IPS-NIHi11 (cell line): ENCODE measurements at regions not wholly inside any gene's neighbourhood (a gene's known extent, or its start where the extent isn't known, plus 50 kb on each side); places are given as distances from the start of the nearest gene placed in this dataset.

ENCODE experiments used
- DNase-seq: peaks from one replicate; pipeline ENCODE4 v3.0.0; 2012; ENCODE audit warnings: mixed read lengths, low spot score

- DNase-seq: no peak
Measured at GRCh38 chr3:124409650-124410275, 320.5 kb upstream of the UMPS start.

- DNase-seq: no peak
Measured at GRCh38 chr3:124410471-124410870, 319.8 kb upstream of the UMPS start.

DNA sequence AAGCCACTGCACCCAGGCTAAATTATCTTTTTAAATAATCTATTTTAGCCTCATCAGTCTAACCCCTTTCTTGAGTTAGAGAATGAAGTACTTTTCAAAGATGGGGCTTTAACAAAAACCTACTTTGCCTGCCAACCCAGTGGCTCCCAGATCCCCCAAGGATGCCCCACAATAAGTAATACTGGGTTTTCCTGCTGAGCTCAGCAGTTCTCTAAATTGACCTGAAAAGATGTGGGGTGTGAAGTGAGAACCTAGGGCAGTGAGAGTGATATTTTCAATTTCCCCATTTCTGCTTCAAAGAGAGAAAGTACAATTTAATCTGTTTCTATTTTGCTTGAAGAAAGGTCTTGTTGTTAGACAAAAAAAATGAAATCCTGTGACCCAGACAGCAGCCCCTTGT, 318.5 kb upstream of the UMPS start:
- DNase-seq: no peak

GRCh38 chr3:124412644-124413043, 317.6 kb upstream of the UMPS start:
- no peak for DNase-seq

DNA sequence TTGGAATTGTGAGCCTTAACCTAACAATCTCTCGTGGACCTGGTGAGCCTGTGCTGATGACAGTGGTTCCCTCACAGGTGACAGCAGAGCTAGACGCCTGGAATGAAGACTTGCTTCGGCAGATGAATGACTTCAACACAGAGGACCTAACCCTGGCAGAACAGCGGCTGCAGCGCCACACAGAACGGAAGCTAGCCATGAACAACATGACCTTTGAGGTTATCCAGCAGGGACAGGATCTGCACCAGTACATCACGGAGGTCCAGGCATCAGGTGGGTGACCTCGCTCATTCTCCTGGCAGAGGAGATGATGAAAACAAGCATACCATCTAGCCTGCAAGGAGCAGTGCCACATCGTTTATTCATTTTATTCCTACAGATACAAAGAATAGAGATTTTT, 316.9 kb upstream of the UMPS start:
- DNase-seq: no peak

GRCh38 chr3:124413989-124414598, 316.2 kb upstream of the UMPS start:
- DNase-seq: no peak

DNA sequence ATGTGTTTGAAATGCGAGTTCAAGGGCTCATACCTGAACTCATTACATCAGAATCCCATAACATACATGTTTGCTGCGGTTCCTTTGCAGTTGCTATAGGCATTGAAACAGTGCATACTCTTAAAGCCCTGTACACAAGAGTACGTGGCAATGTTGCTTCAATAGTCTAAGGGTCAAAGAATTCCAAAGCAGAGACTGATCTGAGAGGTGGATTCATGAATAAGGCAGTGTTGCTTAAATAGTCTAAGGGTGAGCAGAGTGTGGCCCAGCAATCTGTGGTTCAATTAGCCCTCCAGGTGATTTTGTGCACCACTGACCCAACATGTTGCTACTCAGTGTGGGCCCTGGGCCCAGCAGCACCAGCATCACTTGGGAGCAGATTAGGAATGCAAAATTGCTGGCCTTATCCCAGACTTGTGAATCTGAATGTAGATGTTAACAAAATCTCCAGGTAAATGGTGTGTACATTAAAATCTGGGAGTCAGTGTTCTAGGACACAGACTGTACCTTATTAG, 314.7 kb upstream of the UMPS start:
- DNase-seq: no peak

DNA sequence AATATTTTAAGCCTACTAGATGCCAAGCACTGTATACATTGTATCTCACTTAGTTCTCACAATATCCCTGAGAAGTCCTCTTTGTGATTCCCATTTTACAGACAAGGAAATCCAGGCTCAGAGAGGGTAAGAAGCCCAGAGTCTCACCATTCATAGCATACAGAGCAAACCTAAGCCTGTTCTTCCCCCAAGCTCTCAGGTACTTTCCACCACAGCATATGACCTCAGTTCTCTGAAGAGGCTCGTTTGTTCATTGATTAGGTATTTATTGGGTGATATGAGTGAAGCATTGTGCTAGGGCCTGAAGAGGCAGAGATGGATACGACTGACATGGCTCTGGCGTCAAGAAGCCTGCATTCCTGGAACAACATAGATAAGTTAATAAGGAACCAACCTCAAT, 310.9 kb upstream of the UMPS start:
- no peak for DNase-seq

GRCh38 chr3:124420392-124420791, 309.9 kb upstream of the UMPS start:
- DNase-seq: no peak

DNA sequence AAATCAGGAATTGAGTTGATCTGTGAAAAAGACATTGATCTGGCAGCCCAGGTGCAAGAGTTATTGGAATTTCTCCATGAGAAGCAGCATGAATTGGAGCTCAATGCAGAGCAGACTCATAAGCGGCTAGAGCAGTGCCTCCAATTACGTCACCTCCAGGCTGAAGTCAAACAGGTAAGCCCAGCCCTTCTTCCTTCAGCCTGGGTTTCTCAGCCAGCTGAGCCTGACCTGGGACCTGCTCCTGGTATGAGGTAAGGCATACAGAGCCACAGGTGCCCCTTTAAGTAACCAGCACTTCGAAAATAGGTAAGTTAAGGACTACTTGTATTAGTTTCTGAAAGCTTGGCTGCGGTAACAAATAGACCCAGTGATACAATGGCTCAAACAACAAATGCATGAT, 307.4 kb upstream of the UMPS start:
- no peak for DNase-seq

DNA sequence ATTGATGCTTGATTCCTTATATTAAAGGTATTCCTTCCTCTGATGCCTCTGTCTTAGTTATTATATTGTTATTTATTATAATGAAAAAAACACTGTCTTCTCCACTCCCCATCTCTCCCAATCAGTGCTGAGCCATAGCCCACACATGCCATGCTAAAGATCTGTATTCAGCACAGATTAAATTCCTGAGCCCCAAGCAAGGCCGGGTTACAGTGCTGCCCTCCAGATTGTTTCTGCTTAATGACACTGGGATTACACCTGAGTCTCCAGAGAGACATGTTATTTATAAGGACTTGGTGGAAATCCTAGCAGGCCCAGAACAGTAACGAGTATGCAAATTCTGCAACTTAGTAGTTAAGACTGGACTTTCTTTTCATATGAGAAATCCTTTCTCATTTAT, 305.9 kb upstream of the UMPS start:
- DNase-seq: no peak

- no peak for DNase-seq
Measured at GRCh38 chr3:124425972-124426371, 304.3 kb upstream of the UMPS start.

GRCh38 chr3:124428372-124429128, 301.7 kb upstream of the UMPS start:
- DNase-seq: no peak

GRCh38 chr3:124429129-124429815, 301.0 kb upstream of the UMPS start:
- DNase-seq: peak; percentile 9

DNA sequence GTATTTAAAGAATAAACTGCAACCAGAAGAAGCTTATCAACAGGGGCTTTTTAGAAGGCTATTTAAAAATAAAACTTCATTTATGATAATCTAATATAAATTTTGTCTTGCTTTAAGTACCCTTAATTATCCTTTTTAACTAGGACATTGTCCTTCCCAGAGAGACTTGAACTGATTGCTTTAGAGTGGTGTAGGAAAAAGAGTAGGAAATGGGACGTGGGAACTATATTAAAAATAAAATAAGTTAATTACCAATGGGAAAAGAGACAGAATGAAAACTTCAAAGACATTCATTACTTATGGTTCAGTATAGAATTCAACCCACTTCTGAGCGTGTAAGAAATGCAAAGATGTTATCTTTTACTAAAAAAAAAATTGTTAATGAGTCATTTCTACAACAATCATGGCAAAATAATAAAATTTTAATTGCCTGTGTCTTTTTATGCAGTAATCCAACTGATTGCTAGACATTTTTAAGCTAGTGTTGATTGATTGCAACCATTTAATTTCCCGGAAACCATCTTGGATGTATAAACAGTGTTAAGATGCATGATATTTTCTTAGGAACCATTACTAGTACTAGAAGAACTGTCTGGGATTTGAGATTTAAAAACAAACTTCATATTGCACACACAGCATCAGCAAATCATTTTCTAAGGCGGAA, 298.8 kb upstream of the UMPS start:
- DNase-seq: no peak

DNA sequence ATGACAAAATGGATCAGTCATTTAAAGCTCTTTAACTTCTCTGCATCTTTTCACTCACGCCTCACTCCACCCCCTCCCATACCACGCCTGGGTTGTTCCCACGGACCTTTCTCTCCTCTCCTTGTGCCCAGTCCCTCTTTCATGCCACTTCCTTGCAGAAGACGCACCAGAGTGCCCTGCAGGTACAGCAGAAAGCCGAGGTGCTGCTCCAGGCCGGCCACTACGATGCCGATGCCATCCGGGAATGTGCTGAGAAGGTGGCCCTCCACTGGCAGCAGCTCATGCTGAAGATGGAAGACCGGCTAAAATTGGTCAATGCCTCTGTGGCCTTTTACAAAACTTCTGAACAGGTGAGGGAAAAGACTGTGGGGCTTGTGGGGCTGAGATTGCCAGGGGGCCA, 296.1 kb upstream of the UMPS start:
- no peak for DNase-seq

GRCh38 chr3:124435467-124435866, 294.8 kb upstream of the UMPS start:
- DNase-seq: no peak

DNA sequence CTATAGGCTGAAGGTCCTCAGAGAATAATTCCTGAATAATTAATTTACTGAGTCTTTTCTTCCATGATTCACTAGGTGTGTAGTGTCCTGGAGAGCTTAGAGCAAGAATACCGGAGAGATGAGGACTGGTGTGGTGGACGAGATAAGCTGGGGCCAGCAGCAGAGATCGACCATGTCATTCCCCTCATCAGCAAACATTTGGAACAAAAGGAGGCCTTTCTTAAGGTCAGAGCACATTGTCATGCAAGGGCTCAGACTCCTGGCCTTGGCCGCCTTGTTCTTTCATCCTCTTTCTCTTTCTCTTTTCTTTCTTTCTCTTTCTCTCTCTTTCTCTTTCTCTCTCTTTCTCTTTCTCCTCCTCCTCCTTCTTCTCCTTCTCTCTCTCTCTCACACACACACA, 291.4 kb upstream of the UMPS start:
- peak; percentile 38 for DNase-seq

DNA sequence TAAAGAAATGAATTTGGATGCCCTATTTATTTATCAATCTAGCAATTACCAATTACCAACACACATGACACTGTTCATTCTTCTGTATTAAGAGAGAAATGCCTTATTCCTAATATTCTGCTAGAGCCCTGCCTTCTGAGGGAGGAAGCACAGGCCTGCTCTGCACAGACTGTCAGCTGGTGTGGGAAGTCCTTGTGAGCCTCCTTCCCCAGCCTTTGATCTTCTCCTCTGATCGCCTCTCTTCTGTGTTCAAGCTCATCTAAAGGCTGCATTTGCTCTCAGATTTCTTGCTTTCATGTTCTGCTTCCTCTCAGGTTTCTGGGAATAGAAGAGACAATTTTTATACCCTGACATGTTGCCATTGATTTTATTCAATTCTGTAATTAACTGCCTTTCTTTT, 290.6 kb upstream of the UMPS start:
- DNase-seq: peak; percentile 11

DNA sequence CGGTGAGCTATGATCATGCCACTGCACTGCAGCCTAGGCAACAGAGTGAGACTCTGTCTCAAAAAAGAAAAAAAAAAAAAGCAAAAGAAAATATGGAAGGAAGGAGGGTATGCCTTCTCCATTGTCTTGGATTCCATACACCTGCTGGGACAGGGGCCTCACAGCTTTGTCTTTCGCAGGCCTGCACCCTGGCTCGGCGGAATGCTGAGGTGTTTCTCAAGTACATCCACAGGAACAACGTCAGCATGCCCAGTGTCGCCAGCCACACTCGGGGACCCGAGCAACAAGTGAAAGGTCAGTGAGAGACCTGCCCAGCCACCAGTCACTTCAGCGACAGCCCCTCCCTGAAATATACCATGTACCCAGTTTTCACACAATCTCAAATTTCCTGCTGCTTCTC, 288.5 kb upstream of the UMPS start:
- DNase-seq: peak; percentile 8

- no peak for DNase-seq
Measured at GRCh38 chr3:124442463-124442862, 287.8 kb upstream of the UMPS start.

GRCh38 chr3:124443446-124443845, 286.8 kb upstream of the UMPS start:
- no peak for DNase-seq
